ENCODE measurements at regions not wholly inside any gene's neighbourhood (a gene's known extent, or its start where the extent isn't known, plus 50 kb on each side); places are given as distances from the start of the nearest gene placed in this dataset.

DNA sequence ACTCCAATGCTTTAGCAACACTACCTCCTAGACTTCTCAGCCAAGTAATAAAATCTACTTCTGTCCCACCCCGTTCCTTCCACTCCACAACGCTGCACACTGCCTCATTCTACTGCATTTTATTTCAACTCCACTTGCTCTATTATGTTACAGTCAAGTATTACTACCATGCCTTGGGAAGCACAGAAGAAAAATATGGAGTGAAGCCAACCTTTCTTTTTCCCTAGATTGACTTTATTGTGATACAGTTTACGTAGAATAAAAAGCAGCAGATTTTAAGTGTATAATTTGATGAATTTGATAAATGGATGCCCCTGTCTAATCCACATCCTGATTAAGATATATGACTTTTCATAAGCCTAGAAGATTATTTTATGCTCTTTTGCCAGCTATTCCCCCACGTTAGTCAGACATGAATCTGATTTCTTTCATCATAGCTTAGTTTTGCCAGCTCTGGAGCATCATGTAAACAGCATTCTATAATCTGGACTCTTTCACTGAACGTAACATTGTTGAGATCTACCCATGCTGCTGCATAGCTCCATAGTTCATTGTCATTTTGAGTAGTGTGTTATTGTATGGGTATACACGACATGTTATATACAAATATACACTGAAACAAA lies 676.8 kb upstream of the RAB6C start:
- Mint-ChIP-seq H3K36me3 (ENCODE audit: insufficient read depth) (no peaks in the 10 kb centered on the region), H3K4me1 (ENCODE audit: low read depth) (no peaks in the 10 kb centered on the region), H3K27ac (no peak overlapping the region), H3K4me3 (ENCODE audit: low read depth) (no peak overlapping the region), H3K9me3 (ENCODE audit: low read depth) (no peaks in the 10 kb centered on the region), H3K27me3 (peaks cover 12% of the 10 kb centered on the region)
- DNase-seq (ENCODE audit: low spot score, unreplicated experiment), result no peak
- no peak for TF ChIP-seq CTCF (IDR thresholded peaks at IDR 0.05; ENCODE audit: unreplicated experiment)

- H3K36me3 Mint-ChIP-seq (ENCODE audit: insufficient read depth), result no peaks in the 10 kb centered on the region
- DNase-seq (ENCODE audit: low spot score, unreplicated experiment), result no peak
- no peaks in the 10 kb centered on the region for H3K27me3 Mint-ChIP-seq
- no peaks in the 10 kb centered on the region for H3K9me3 Mint-ChIP-seq (ENCODE audit: low read depth)
- no peak for TF ChIP-seq CTCF (IDR thresholded peaks at IDR 0.05; ENCODE audit: unreplicated experiment)
- no peak overlapping the region for H3K4me3 Mint-ChIP-seq (ENCODE audit: low read depth)
- peaks cover 3% of the 10 kb centered on the region for H3K4me1 Mint-ChIP-seq (ENCODE audit: low read depth)
- H3K27ac Mint-ChIP-seq, result no peak overlapping the region
These were observed 665.3 kb upstream of the RAB6C start for GRCh38 chr2:129314120-129314519.

GRCh38 chr2:129318581-129319421 lies 660.7 kb upstream of the RAB6C start:
- no peak for TF ChIP-seq CTCF (IDR thresholded peaks at IDR 0.05; ENCODE audit: unreplicated experiment)
- no peaks in the 10 kb centered on the region for H3K4me1 Mint-ChIP-seq (ENCODE audit: low read depth)
- no peak for DNase-seq (ENCODE audit: low spot score, unreplicated experiment)
- no peaks in the 10 kb centered on the region for H3K9me3 Mint-ChIP-seq (ENCODE audit: low read depth)
- H3K27ac Mint-ChIP-seq, result no peak overlapping the region
- no peaks in the 10 kb centered on the region for H3K36me3 Mint-ChIP-seq (ENCODE audit: insufficient read depth)
- H3K27me3 Mint-ChIP-seq, result peaks cover 4% of the 10 kb centered on the region
- H3K4me3 Mint-ChIP-seq (ENCODE audit: low read depth), result peak overlapping the region; percentile 57

- Mint-ChIP-seq H3K36me3 (ENCODE audit: insufficient read depth) (no peaks in the 10 kb centered on the region), H3K9me3 (ENCODE audit: low read depth) (no peaks in the 10 kb centered on the region), H3K27ac (no peak overlapping the region), H3K4me1 (ENCODE audit: low read depth) (no peaks in the 10 kb centered on the region), H3K4me3 (ENCODE audit: low read depth) (peak overlapping the region; percentile 56), H3K27me3 (peaks cover 5% of the 10 kb centered on the region)
- DNase-seq (ENCODE audit: low spot score, unreplicated experiment), result no peak
- no peak for TF ChIP-seq CTCF (IDR thresholded peaks at IDR 0.05; ENCODE audit: unreplicated experiment)
These were observed 660.1 kb upstream of the RAB6C start for GRCh38 chr2:129319422-129319717.

- Mint-ChIP-seq H3K9me3 (ENCODE audit: low read depth) (no peaks in the 10 kb centered on the region), H3K27me3 (peaks cover 9% of the 10 kb centered on the region)
These were observed 659.2 kb upstream of the RAB6C start for GRCh38 chr2:129320288-129320687.

More at GRCh38 chr2:129320288-129320687, 659.2 kb upstream of the RAB6C start:
- no peaks in the 10 kb centered on the region for H3K36me3 Mint-ChIP-seq (ENCODE audit: insufficient read depth)
- no peaks in the 10 kb centered on the region for H3K4me1 Mint-ChIP-seq (ENCODE audit: low read depth)
- no peak for DNase-seq (ENCODE audit: low spot score, unreplicated experiment)
- H3K27ac Mint-ChIP-seq, result no peak overlapping the region
- H3K4me3 Mint-ChIP-seq (ENCODE audit: low read depth), result no peak overlapping the region
- no peak for TF ChIP-seq CTCF (IDR thresholded peaks at IDR 0.05; ENCODE audit: unreplicated experiment)
